ENCODE measurements at regions not wholly inside any gene's neighbourhood (a gene's known extent, or its start where the extent isn't known, plus 50 kb on each side); places are given as distances from the start of the nearest gene placed in this dataset.
"Not testable (repeated sequence)": the region's sequence is repeated elsewhere in the genome, so short reads cannot be mapped to it uniquely, and the experiment has no call there.

- DNase-seq (ENCODE audit: low read depth, low spot score): no peak
Measured at GRCh38 chr3:72660270-72661114, 187.8 kb downstream of the SHQ1 start.

GRCh38 chr3:72659596-72659995 lies 188.6 kb downstream of the SHQ1 start:
- peak; percentile 33 for DNase-seq (ENCODE audit: low read depth, low spot score)

- DNase-seq (ENCODE audit: low read depth, low spot score): no peak
Measured at GRCh38 chr3:72659188-72659587, 189.1 kb downstream of the SHQ1 start.

GRCh38 chr3:72658466-72659100 lies 189.7 kb downstream of the SHQ1 start:
- no peak for DNase-seq (ENCODE audit: low read depth, low spot score)

DNA sequence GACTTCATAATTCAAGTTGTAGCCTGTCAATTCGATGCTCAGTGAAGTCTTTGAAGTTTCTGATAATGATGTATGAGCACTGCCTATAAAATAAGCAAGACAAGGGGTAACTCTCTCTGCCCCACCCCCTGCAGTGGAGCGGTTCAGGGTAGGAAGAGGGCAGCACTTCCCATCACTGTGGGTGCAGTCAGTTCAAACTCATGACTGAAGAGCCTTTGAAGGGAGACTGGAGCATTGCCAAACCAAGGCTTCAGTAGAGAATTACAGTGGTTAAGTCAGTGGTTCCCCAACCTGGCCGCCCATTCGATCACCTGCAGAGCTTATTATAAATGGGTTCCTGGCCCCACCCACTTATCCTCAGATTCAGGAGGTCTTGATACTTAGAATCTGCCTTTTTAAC lies 190.6 kb downstream of the SHQ1 start:
- peak; percentile 81 for DNase-seq (ENCODE audit: low read depth, low spot score)

DNA sequence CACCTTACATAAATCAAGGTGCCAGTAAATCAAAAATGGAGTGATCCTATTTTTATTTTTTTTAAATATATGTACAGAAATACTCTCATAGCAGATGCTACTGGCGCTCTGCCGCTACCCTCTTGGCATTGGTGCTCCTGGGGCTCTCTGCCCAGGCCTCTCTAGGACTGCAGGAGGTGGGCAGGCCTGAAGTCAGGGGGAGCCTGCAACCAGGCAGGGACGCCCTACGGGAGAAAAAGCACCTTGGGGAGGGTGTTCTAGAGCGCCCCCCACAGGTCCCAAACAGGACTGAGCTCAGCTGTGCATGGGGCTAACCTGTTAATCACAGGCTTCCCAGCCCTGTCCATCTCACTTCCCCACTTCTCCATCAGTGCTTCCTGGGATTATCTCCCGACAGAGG lies 192.5 kb downstream of the SHQ1 start:
- DNase-seq (ENCODE audit: low read depth, low spot score): peak; percentile 14

- peak; percentile 81 for DNase-seq (ENCODE audit: low read depth, low spot score)
Measured at GRCh38 chr3:72655131-72655551, 193.1 kb downstream of the SHQ1 start.

GRCh38 chr3:72652395-72652794 lies 195.8 kb downstream of the SHQ1 start:
- DNase-seq (ENCODE audit: low read depth, low spot score): no peak

DNA sequence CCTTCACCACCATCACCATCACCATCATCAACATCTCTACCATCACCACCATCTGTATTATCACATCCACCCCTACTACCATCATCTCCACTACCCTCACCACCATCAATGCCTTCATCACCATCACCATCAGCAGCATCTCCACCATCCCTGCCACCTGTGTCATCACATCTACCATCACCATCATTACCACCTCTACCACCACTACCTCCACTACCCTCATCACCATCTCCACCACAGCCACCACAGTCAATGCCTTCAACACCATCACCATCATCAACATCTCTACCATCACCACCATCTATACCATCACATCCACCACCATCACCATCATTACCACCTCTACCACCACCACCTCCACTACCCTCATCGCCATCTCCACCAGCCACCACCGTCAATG lies 196.7 kb downstream of the SHQ1 start:
- no peak for DNase-seq (ENCODE audit: low read depth, low spot score)

DNA sequence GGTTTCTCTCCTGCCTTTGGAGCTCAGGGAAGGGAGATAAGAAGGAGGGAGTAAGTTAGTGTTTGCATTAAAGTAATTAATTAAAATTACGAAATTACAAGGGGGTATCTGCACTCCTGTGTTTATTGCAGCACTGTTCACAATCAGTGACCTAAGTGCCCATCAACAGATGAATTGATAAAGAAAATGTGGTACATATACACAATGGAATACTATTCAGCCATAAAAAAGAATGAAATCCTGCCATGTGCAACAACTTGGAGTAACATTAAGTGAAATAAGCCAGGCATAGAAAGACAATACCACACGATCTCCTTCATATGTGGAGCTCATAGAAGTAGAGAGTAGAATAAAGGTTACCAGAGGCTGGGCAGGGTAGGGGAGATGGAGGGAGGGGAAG lies 202.0 kb downstream of the SHQ1 start:
- DNase-seq (ENCODE audit: low read depth, low spot score): no peak

DNA sequence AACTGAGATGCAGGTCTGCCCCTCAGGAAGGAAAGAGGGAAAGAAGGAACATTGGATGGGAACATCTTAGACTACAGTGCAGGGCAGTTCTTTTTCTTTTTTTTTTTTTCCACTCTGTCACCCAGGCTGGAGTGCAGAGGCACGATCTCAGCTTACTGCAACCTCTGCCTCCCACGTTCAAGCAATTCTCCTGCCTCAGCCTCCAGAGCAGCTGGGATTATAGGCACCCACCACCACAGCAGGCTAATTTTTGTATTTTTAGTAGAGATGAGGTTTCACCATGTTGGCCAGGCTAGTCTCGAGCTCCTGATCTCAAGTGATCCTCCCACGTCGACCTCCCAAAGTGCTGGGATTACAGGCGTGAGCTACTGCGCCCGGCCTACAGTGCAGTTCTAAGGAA lies 204.6 kb downstream of the SHQ1 start:
- DNase-seq (ENCODE audit: low read depth, low spot score): not testable (repeated sequence)

DNA sequence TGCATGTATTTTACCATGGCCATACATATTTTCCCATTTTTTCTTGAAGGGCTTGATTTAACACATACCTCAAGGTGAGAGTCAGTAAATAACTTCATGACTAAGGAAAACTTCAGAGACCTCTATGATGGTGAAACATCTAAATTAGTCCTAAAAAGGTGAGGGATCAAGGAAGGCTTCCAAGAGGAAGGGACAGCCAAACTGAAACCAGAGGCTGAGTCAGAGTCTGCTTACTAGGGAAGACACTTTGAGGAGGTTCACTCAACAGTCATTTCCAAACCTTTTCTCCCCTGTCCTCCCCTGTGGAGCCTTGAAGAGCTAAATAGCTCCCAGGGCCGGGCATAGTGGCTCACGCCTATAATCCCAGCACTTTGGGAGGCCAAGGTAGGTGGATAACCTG lies 206.6 kb downstream of the SHQ1 start:
- no peak for DNase-seq (ENCODE audit: low read depth, low spot score)

DNA sequence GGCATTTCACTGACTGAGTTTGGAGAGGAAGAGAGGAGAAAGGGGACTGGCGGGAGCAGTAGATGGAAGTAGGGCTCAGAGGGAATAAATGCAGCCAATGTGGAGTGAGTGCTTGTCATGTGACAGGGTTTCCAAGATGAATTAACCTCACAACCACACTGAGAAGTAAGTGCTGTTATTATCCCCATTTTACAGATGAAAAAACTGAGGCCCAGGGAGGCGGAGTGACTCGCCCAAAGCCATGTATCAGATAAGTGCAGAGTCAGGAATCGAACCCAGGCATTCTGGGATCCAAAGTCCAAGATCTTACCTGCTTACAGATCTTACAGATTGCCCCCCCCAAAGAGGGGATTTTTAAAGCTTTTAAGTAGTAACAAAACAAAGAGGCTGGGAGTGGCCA lies 207.2 kb downstream of the SHQ1 start:
- DNase-seq (ENCODE audit: low read depth, low spot score): no peak

DNA sequence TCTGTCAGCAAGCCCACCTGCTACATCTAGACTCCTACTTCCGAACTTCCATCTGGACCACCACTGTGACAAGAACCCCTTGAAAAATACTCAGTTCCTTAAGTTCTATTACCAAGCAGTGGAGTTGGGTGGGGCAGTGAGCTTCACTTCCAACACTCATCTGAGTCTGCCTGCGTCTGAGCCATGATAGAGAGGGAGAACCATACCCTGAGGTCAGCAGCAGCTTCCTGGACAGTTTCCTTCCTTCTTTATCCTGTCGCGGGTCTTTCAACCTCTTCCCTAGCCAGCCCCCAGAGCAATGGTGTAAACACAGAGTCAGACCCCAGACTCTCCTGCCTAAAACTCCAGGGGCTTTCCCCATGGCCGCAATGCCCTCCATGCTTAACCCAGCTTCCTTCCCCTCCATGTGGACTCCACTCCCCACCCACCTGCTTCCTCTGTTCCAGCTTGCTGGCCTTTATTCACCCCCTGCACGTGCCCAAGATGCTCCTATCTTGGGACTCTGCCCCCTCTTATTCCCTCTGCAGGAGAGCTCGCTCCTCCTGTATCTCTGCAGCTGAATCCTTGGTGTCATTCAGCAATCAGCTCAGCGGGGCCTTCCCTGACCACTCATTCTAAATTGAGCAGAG lies 211.2 kb downstream of the SHQ1 start:
- DNase-seq (ENCODE audit: low read depth, low spot score): no peak

DNA sequence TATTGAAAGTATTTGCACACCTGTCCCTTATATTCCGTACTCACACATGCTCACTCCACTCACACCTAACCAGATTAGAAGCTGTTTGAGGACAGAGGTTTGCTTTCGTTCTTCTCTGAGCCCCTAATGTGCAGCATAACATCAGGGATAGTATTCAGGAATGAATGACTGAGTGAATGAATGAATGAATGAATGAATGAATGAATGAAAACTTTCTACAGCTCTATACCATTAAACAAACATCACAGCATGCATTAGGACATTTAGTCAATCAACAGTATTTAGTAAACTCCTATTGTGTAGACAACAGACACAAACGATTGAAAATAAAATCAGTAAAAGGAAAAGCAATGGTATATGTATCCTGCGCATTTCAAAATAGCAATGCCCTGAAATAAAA lies 212.7 kb downstream of the SHQ1 start:
- no peak for DNase-seq (ENCODE audit: low read depth, low spot score)

- DNase-seq (ENCODE audit: low read depth, low spot score): no peak
Measured at GRCh38 chr3:72634128-72634527, 214.1 kb downstream of the SHQ1 start.

DNA sequence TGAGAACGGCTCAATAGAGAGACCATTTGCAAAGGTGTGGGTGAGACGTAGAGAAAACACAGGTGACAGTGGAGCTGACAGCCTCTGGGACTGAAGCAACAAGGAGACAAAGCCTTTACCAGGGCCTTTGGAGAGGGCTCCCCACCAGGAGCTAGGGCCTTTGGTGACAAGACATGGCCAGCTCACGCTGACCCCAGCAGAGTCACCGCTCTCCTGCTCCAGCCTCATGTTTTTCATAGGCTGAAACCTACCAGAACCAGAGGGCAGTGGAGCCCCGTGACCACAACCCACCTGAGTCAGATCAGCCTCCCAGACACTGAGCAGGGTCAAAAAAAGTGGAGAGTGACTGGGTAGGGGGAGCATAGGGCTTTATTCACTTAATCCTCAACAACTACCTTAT lies 214.7 kb downstream of the SHQ1 start:
- peak; percentile 33 for DNase-seq (ENCODE audit: low read depth, low spot score)

GRCh38 chr3:72633121-72633520 lies 215.1 kb downstream of the SHQ1 start:
- peak; percentile 85 for DNase-seq (ENCODE audit: low read depth, low spot score)

GRCh38 chr3:72632129-72632528 lies 216.1 kb downstream of the SHQ1 start:
- DNase-seq (ENCODE audit: low read depth, low spot score): no peak

- no peak for DNase-seq (ENCODE audit: low read depth, low spot score)
Measured at GRCh38 chr3:72630969-72631344, 217.3 kb downstream of the SHQ1 start.

- DNase-seq (ENCODE audit: low read depth, low spot score): peak; percentile 50
Measured at GRCh38 chr3:72630327-72630968, 217.8 kb downstream of the SHQ1 start.

DNA sequence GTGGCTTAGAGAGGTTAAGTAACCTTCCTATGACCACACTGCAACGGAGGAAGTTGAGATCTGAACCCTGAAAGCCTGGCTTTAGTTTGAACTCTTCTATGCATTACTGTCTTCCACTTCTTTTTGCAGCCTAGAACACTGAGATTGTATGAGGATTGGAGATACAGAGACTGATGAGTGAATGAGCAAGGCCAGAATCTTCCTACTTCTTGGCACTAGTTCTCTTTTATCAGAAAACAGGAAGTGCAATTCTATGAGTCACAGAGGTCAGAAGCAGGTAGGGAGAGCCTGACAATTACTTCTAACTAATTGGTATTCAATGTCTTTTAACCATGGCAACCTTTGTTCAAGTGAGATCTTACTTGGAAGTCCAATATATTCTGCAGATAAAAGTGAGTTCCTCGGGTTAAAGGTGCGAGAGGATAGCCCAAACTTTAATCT lies 219.0 kb downstream of the SHQ1 start:
- no peak for DNase-seq (ENCODE audit: low read depth, low spot score)

Measured in astrocyte of the hippocampus (primary cell).